HepG2 (cell line): ENCODE measurements at regions not wholly inside any gene's neighbourhood (a gene's known extent, or its start where the extent isn't known, plus 50 kb on each side); places are given as distances from the start of the nearest gene placed in this dataset.
A peak's percentile ranks its signal among the peaks of the same experiment; 100 is the strongest.

Experiments used
- GMEB1 ChIP-seq: sonication (generic); formaldehyde crosslinking; IDR thresholded peaks from 2 replicates; pipeline ENCODE4 v1.5.1; 2020; ENCODE audit warnings: missing genetic modification reagents, mild to moderate bottlenecking, borderline replicate concordance
- HMGXB3 ChIP-seq: sonication (generic); formaldehyde crosslinking; IDR thresholded peaks from 2 replicates; pipeline ENCODE4 v1.4.0; 2020; ENCODE audit warnings: missing genetic modification reagents, borderline replicate concordance
- KDM3A ChIP-seq: IDR thresholded peaks from 2 replicates; pipeline ENCODE4 v1.6.1; 2018; ENCODE audit warnings: low read depth, missing compliant biosample characterization
- NKX3-1 ChIP-seq: sonication (generic); formaldehyde crosslinking; IDR thresholded peaks from 2 replicates; pipeline ENCODE4 v1.5.0; 2020; ENCODE audit warnings: missing genetic modification reagents
- SSRP1 ChIP-seq: IDR thresholded peaks from 2 replicates; pipeline ENCODE4 v1.6.1; 2016; ENCODE audit warnings: control low read depth
- TFDP2 ChIP-seq: sonication (generic); formaldehyde crosslinking; IDR thresholded peaks from 2 replicates; pipeline ENCODE4 v1.4.0; 2020; ENCODE audit warnings: missing genetic modification reagents
- TSC22D2 ChIP-seq: sonication (generic); formaldehyde crosslinking; IDR thresholded peaks from 2 replicates; pipeline ENCODE4 v1.5.1; 2020; ENCODE audit warnings: missing genetic modification reagents, mild to moderate bottlenecking, borderline replicate concordance
- ZFP36 ChIP-seq: fragments of 150-350 bp; IDR thresholded peaks from 2 replicates; pipeline ENCODE4 v1.6.1; 2018; ENCODE audit warnings: borderline replicate concordance, low read length, low read depth; ENCODE audit not compliant: partially characterized antibody
- ZFP36L1 ChIP-seq: sonication (generic); formaldehyde crosslinking; IDR thresholded peaks from 2 replicates; pipeline ENCODE4 v1.8.0; 2022; ENCODE audit warnings: mild to moderate bottlenecking, missing genetic modification reagents, moderate library complexity
- ZFX ChIP-seq: sonication (generic); formaldehyde crosslinking; IDR thresholded peaks from 2 replicates; pipeline ENCODE4 v1.4.0; 2020; ENCODE audit warnings: mild to moderate bottlenecking, low read depth, missing genetic modification reagents, moderate library complexity
- ZNF205 ChIP-seq: IDR thresholded peaks from 2 replicates; pipeline ENCODE4 v1.6.1; 2018; ENCODE audit warnings: missing biosample characterization, missing genetic modification reagents
- ZNF687 ChIP-seq: sonication (generic); formaldehyde crosslinking; IDR thresholded peaks from 2 replicates; pipeline ENCODE4 v1.5.1; 2020; ENCODE audit warnings: mild to moderate bottlenecking, missing genetic modification reagents, moderate library complexity
- ZNF790 ChIP-seq: sonication (generic); formaldehyde crosslinking; IDR thresholded peaks from 2 replicates; pipeline ENCODE4 v1.8.0; 2022; ENCODE audit warnings: missing genetic modification reagents, mild to moderate bottlenecking, borderline replicate concordance

GRCh38 chr7:66539264-66539623 is 89.4 kb upstream of the KCTD7 start (continued):
- no peak for TF ChIP-seq TFDP2 (CRISPR knock-in tag)
- no peak for TF ChIP-seq NKX3-1 (CRISPR knock-in tag)
- no peak for TF ChIP-seq HMGXB3 (CRISPR knock-in tag)
- TF ChIP-seq ZNF205 (CRISPR knock-in tag) = no peak
- peak; percentile 16; the same call in 1 of the 2 replicates for TF ChIP-seq GMEB1 (CRISPR knock-in tag)
- TF ChIP-seq SSRP1 (CRISPR knock-in tag) = no peak
- 0 out of 2 replicates have a peak, but pooled peaks have one; percentile 28 for TF ChIP-seq ZFX (CRISPR knock-in tag)
- TF ChIP-seq TSC22D2 (CRISPR knock-in tag) = no peak
- no peak for TF ChIP-seq ZFP36L1
- peak; percentile 37; the same call in 1 of the 2 replicates for TF ChIP-seq ZNF687
- no peak for TF ChIP-seq ZNF790 (CRISPR knock-in tag)
- no peak for TF ChIP-seq KDM3A (CRISPR knock-in tag)
- TF ChIP-seq ZFP36 = peak; percentile 83
